Breast epithelium (tissue), 3 donors: ENCODE measurements at regions not wholly inside any gene's neighbourhood (a gene's known extent, or its start where the extent isn't known, plus 50 kb on each side); places are given as distances from the start of the nearest gene placed in this dataset.

ENCODE experiments used
- CTCF ChIP-seq, 3 donors: fragments of 450-650 bp; IDR thresholded peaks; one replicate each; pipeline ENCODE4 v1.5.1; 2016 to 2017; ENCODE audit warnings: antibody characterized with exemption in 3 of 3, mild to moderate bottlenecking in 3 of 3, moderate library complexity in 3 of 3
- POLR2A ChIP-seq: fragments of 450-650 bp; IDR thresholded peaks from one replicate; pipeline ENCODE4 v1.6.1; 2016; ENCODE audit warnings: antibody characterized with exemption, mild to moderate bottlenecking, moderate library complexity

DNA sequence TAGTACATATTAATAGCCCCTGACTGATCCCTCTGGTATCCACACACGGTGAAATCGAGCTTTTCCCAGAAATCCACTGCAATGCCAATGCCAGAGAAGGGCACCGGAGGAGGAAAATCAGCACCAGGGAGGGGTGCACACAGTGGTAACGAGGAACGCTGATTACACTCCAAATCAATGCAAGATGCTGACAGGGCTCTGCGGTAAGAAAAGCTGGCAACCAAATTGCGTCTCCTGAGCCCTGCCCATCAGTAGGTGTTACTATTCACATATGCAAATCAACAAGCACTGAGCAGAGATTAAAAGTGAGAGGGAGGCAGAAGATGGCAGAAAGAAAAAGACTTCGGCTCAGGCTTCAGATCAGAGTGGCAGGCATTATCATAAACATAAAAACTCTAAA lies 159.1 kb downstream of the RPS29 start:
- TF ChIP-seq CTCF (IDR thresholded peaks at IDR 0.05) (no peak), POLR2A (no peak)
